Breast epithelium (tissue), 4 donors: ENCODE measurements at regions not wholly inside any gene's neighbourhood (a gene's known extent, or its start where the extent isn't known, plus 50 kb on each side); places are given as distances from the start of the nearest gene placed in this dataset.
A peak's percentile ranks its signal among the peaks of the same experiment; 100 is the strongest.

Experiments
- DNase-seq, 2 donors: peaks; one replicate each; pipeline ENCODE4 v3.0.0-alpha.2; 2019; ENCODE audit warnings: low spot score in 2 of 2
- H3K27ac ChIP-seq, 2 donors: fragments of 200-600 bp; sonication (generic) in 1 of 2; one replicate each; pipeline ENCODE4 v1.5.1; 2016 to 2019; ENCODE audit warnings: mild to moderate bottlenecking in 1 of 2
- H3K27me3 ChIP-seq, 2 donors: fragments of 200-600 bp; sonication (generic) in 1 of 2; one replicate each; pipeline versions ENCODE4 v1.5.1 to v1.6.0; 2017 to 2019; ENCODE audit warnings: control low read depth in 1 of 2, mild to moderate bottlenecking in 1 of 2
- H3K36me3 ChIP-seq: fragments of 200-600 bp; one replicate; pipeline ENCODE4 v1.5.1; 2019
- H3K4me1 ChIP-seq, 2 donors: fragments of 200-600 bp; sonication (generic); one replicate each; pipeline ENCODE4 v1.5.1; 2016 to 2019; ENCODE audit warnings: control low read depth in 1 of 2
- H3K4me3 ChIP-seq, 3 donors: fragments of 200-600 bp; sonication (generic); 1 replicate in 2 of 3; 2 replicates in 1 of 3; pipeline ENCODE4 v1.5.1; 2016 to 2019; ENCODE audit warnings: mild to moderate bottlenecking in 3 of 3, moderate library complexity in 2 of 3
- H3K9me3 ChIP-seq, 2 donors: fragments of 200-600 bp; sonication (generic) in 1 of 2; one replicate each; pipeline ENCODE4 v1.5.1; 2016 to 2019; ENCODE audit warnings: control low read depth in 1 of 2
- POLR2A ChIP-seq: fragments of 450-650 bp; IDR thresholded peaks from one replicate; pipeline ENCODE4 v1.6.1; 2016; ENCODE audit warnings: antibody characterized with exemption, mild to moderate bottlenecking, moderate library complexity
- POLR2AphosphoS5 ChIP-seq, 3 donors: sonication (generic); formaldehyde crosslinking; IDR thresholded peaks; one replicate each; pipeline ENCODE4 v1.6.1; 2017; ENCODE audit warnings: antibody characterized with exemption in 3 of 3
- intact Hi-C: fragments of 100-400 bp; cut with DNase I; formaldehyde crosslinking; loops from one replicate; pipeline ENCODE4 v1.15.1; 2023; ENCODE audit warnings: low total_unique reads
- TF ChIP-seq, protein P1 (sequence below), 3 donors: fragments of 450-650 bp; IDR thresholded peaks; one replicate each; pipeline ENCODE4 v1.5.1; 2016 to 2017; ENCODE audit warnings: antibody characterized with exemption in 3 of 3, mild to moderate bottlenecking in 3 of 3, moderate library complexity in 3 of 3

DNA sequence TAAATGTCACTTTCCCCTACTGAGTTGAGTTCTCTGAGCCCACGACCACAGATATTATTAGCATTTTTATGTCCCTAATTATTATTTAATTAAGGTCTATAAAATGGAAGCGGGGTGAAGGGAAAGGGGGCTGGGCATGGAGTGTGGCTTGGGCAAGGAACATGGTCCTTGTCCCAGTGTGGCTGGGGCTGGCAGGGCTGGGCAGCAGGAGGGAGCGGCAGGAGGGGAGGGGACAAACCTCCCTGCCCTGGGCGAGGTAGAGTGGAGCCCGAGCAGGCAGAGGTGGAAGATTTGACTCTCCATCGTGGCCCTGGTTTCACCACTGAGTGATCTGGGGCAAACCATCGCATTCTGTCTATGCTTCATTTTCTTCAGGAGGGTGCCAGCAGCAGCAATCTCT lies 402.9 kb upstream of the C2CD4B start:
- no peak overlapping the region for H3K27ac ChIP-seq
- no peaks in the 10 kb centered on the region for H3K36me3 ChIP-seq
- DNase-seq = no peak
- intact Hi-C loops = no loop called here
- H3K4me3 ChIP-seq = no peak overlapping the region
- no peaks in the 10 kb centered on the region for H3K4me1 ChIP-seq
- H3K9me3 ChIP-seq = no peaks in the 10 kb centered on the region
- H3K27me3 ChIP-seq = no peaks in the 10 kb centered on the region
- TF ChIP-seq POLR2A = no peak
- TF ChIP-seq, protein P1, sequence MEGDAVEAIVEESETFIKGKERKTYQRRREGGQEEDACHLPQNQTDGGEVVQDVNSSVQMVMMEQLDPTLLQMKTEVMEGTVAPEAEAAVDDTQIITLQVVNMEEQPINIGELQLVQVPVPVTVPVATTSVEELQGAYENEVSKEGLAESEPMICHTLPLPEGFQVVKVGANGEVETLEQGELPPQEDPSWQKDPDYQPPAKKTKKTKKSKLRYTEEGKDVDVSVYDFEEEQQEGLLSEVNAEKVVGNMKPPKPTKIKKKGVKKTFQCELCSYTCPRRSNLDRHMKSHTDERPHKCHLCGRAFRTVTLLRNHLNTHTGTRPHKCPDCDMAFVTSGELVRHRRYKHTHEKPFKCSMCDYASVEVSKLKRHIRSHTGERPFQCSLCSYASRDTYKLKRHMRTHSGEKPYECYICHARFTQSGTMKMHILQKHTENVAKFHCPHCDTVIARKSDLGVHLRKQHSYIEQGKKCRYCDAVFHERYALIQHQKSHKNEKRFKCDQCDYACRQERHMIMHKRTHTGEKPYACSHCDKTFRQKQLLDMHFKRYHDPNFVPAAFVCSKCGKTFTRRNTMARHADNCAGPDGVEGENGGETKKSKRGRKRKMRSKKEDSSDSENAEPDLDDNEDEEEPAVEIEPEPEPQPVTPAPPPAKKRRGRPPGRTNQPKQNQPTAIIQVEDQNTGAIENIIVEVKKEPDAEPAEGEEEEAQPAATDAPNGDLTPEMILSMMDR (IDR thresholded peaks at IDR 0.05) = no peak
- no peak for TF ChIP-seq POLR2AphosphoS5 (IDR thresholded peaks at IDR 0.05)

DNA sequence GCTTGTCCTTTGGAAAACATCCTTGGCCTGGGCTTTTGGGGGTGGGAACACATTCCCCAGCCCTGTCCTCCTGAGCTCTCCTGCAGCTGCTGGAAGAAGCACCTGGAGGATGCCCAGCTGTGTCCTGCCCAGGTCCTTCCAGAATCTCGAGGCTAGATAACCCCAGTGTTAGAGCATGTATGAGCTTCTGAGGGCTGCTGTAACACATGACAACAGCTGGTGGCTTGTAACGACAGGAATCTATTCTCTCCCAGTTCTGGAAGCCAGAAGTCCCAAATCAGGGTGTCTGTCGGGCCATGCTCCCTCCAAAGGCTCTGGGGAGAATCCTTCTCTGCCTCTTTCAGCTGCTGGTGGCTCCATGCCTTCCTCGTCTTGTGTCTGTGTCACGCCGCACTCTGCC lies 403.6 kb upstream of the C2CD4B start:
- Histone ChIP-seq H3K27me3 (no peaks in the 10 kb centered on the region), H3K9me3 (no peaks in the 10 kb centered on the region), H3K36me3 (no peaks in the 10 kb centered on the region), H3K4me1 (no peaks in the 10 kb centered on the region), H3K4me3 (no peak overlapping the region), H3K27ac (no peak overlapping the region)
- intact Hi-C loops = no loop called here
- TF ChIP-seq POLR2A = no peak
- TF ChIP-seq POLR2AphosphoS5 (IDR thresholded peaks at IDR 0.05) = no peak
- TF ChIP-seq, protein P1 (IDR thresholded peaks at IDR 0.05) = no peak
- no peak for DNase-seq

DNA sequence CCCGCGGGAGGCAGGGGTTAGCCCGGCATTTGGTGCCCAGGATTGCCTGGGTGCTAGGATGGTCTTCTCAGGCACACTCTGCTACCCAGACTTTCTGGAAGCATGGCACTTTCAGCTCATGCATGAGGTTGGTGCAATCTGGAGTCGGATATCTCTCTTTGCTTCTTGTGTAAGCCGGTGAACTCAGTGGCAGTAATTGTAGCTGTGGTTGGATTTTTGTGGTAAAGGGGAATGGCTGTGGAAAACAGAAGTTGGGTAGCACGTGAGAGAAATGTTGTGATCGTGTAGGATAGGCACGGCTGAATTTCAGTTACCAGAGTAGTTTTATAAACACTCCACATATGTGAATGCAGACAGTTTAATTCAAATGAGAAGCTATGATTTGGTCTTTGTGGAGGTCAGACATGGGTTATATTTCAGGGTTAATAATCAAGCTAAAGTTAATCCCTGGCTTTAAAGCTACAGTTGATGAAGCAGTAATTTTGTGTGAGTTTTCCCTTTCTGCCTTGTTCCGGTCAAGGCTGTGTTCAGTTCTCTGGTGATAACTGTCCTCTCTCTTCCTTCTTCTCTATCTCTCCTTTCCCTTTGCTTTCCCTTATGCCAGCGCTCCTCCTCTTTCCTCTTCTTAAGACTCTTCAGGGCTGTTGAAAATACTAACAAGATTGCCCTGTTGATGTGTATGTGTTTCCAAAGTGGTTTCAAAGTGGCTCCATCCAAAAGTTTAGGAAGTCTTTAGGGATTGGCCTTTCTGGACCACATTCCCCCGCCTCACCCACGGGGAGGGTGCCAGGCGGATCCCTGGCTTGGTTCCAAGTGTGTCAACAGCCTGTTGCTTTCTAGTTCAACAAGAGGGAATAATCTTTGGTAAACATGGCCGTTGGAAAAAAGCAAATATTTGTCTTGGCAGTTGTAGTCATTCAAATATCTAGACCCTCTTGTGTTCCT lies 404.6 kb upstream of the C2CD4B start:
- peak in 1 of 2 donors; percentile 91 for DNase-seq
- Histone ChIP-seq H3K27me3 (no peaks in the 10 kb centered on the region), H3K27ac (no peak overlapping the region), H3K36me3 (no peaks in the 10 kb centered on the region), H3K4me1 (no peaks in the 10 kb centered on the region), H3K9me3 (no peaks in the 10 kb centered on the region), H3K4me3 (no peak overlapping the region)
- intact Hi-C loops = no loop called here
- TF ChIP-seq, protein P1 (IDR thresholded peaks at IDR 0.05) = no peak
- no peak for TF ChIP-seq POLR2AphosphoS5 (IDR thresholded peaks at IDR 0.05)
- no peak for TF ChIP-seq POLR2A

DNA sequence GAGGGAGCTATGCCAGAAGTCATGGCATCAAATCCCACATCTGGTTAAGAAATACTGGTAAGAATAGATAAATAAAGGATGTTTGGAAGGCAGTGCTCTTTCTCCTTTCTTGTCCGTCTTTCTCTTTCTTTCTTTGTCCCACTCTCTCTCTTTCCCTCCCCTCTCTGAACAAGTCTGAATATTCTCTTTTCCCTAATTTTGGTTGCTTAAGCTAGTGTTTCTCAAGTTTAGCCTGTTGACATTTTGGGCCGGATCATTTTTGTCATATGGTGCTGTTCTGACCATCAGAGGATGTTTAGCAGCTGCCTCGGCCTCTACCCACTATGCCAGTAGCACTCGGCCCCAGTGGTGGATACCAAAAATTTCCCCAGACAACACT lies 405.3 kb upstream of the C2CD4B start:
- H3K9me3 ChIP-seq = no peaks in the 10 kb centered on the region
- H3K4me1 ChIP-seq = no peaks in the 10 kb centered on the region
- no peak overlapping the region for H3K4me3 ChIP-seq
- no peak overlapping the region for H3K27ac ChIP-seq
- no peaks in the 10 kb centered on the region for H3K27me3 ChIP-seq
- no peaks in the 10 kb centered on the region for H3K36me3 ChIP-seq
- no peak for TF ChIP-seq POLR2AphosphoS5 (IDR thresholded peaks at IDR 0.05)
- TF ChIP-seq, protein P1 (IDR thresholded peaks at IDR 0.05) = no peak
- no peak for TF ChIP-seq POLR2A
- intact Hi-C loops = no loop called here
- DNase-seq = no peak

DNA sequence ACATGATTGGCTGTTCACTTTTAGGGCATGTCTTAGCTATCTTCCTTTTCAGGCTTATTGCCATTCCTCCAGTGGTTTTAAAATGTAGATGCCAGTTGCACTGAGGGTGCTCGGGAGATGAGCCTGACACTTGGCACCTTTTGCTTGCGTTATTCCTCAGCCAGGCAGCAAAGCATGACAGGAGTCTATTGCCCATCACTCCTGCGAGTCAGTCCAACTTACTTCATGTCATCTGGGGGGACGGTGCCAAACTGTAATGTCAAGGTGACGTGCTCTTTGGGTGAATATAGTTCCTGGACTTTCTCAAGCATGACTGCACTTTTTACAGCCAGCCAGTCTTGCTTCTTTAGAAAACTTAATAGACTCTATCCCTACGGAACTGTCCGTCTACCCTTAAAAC lies 406.0 kb upstream of the C2CD4B start:
- Histone ChIP-seq H3K4me3 (no peak overlapping the region), H3K27ac (no peak overlapping the region), H3K9me3 (no peaks in the 10 kb centered on the region), H3K4me1 (no peaks in the 10 kb centered on the region), H3K27me3 (no peaks in the 10 kb centered on the region), H3K36me3 (no peaks in the 10 kb centered on the region)
- TF ChIP-seq POLR2A (no peak), POLR2AphosphoS5 (IDR thresholded peaks at IDR 0.05) (no peak)
- TF ChIP-seq, protein P1 (IDR thresholded peaks at IDR 0.05) = no peak
- intact Hi-C loops = no loop called here
- DNase-seq = no peak
